ENCODE measurements at regions not wholly inside any gene's neighbourhood (a gene's known extent, or its start where the extent isn't known, plus 50 kb on each side); places are given as distances from the start of the nearest gene placed in this dataset.
"Not testable (repeated sequence)": the region's sequence is repeated elsewhere in the genome, so short reads cannot be mapped to it uniquely, and the experiment has no call there.

- no peak for TF ChIP-seq CTCF (IDR thresholded peaks at IDR 0.05; ENCODE audit: low read depth, low read length)
- no peak overlapping the region for H3K4me3 ChIP-seq (ENCODE audit: low read depth, low read length)
- in situ Hi-C loops (cut with HindIII; ENCODE audit: low sequenced_read_pairs): no loop called here
- DNase-seq (ENCODE audit: low read depth, low spot score): no peak
Measured at GRCh38 chr13:21243045-21243897, 66.8 kb downstream of the MRPL57 start.

- in situ Hi-C loops (cut with HindIII; ENCODE audit: low sequenced_read_pairs); DNase-seq (ENCODE audit: low read depth, low spot score); H3K4me3 ChIP-seq (ENCODE audit: low read depth, low read length): not testable (repeated sequence)
Measured at GRCh38 chr13:21243898-21244184, 67.4 kb downstream of the MRPL57 start.

GRCh38 chr13:21246761-21247452, 70.4 kb downstream of the MRPL57 start:
- no peak for TF ChIP-seq CTCF (IDR thresholded peaks at IDR 0.05; ENCODE audit: low read depth, low read length)

GRCh38 chr13:21256351-21256761, 79.9 kb downstream of the MRPL57 start:
- in situ Hi-C loops (cut with HindIII; ENCODE audit: low sequenced_read_pairs): no loop called here
- no peak for TF ChIP-seq CTCF (IDR thresholded peaks at IDR 0.05; ENCODE audit: low read depth, low read length)
- H3K4me3 ChIP-seq (ENCODE audit: low read depth, low read length): no peak overlapping the region
- DNase-seq (ENCODE audit: low read depth, low spot score): no peak

More at GRCh38 chr13:21246761-21247452, 70.4 kb downstream of the MRPL57 start:
- no peak for DNase-seq (ENCODE audit: low read depth, low spot score)
- no peak overlapping the region for H3K4me3 ChIP-seq (ENCODE audit: low read depth, low read length)
- in situ Hi-C loops (cut with HindIII; ENCODE audit: low sequenced_read_pairs): no loop called here

- DNase-seq (ENCODE audit: low read depth, low spot score): no peak
- no peak overlapping the region for H3K4me3 ChIP-seq (ENCODE audit: low read depth, low read length)
- in situ Hi-C loops (cut with HindIII; ENCODE audit: low sequenced_read_pairs): no loop called here
- no peak for TF ChIP-seq CTCF (IDR thresholded peaks at IDR 0.05; ENCODE audit: low read depth, low read length)
Measured at GRCh38 chr13:21256891-21257290, 80.4 kb downstream of the MRPL57 start.

GRCh38 chr13:21259571-21260455, 83.4 kb downstream of the MRPL57 start:
- in situ Hi-C loops (cut with HindIII; ENCODE audit: low sequenced_read_pairs): no loop called here
- no peak for TF ChIP-seq CTCF (IDR thresholded peaks at IDR 0.05; ENCODE audit: low read depth, low read length)
- DNase-seq (ENCODE audit: low read depth, low spot score): no peak

GRCh38 chr13:21260561-21261290, 84.3 kb downstream of the MRPL57 start:
- DNase-seq (ENCODE audit: low read depth, low spot score); in situ Hi-C loops (cut with HindIII; ENCODE audit: low sequenced_read_pairs); H3K4me3 ChIP-seq (ENCODE audit: low read depth, low read length): not testable (repeated sequence)

More at GRCh38 chr13:21259571-21260455, 83.4 kb downstream of the MRPL57 start:
- no peak overlapping the region for H3K4me3 ChIP-seq (ENCODE audit: low read depth, low read length)

- in situ Hi-C loops (cut with HindIII; ENCODE audit: low sequenced_read_pairs): not testable (repeated sequence)
Measured at GRCh38 chr13:21261487-21262216, 85.2 kb downstream of the MRPL57 start.

GRCh38 chr13:21263909-21264308, 87.5 kb downstream of the MRPL57 start:
- H3K4me3 ChIP-seq (ENCODE audit: low read depth, low read length); in situ Hi-C loops (cut with HindIII; ENCODE audit: low sequenced_read_pairs); DNase-seq (ENCODE audit: low read depth, low spot score): not testable (repeated sequence)

More at GRCh38 chr13:21261487-21262216, 85.2 kb downstream of the MRPL57 start:
- not testable (repeated sequence) for H3K4me3 ChIP-seq (ENCODE audit: low read depth, low read length); DNase-seq (ENCODE audit: low read depth, low spot score)

Measured in astrocyte of the spinal cord (primary cell).